NT2/D1 (cell line): ENCODE measurements at regions not wholly inside any gene's neighbourhood (a gene's known extent, or its start where the extent isn't known, plus 50 kb on each side); places are given as distances from the start of the nearest gene placed in this dataset.

ENCODE experiments used
- DNase-seq: peaks from one replicate; pipeline ENCODE4 v3.0.0-alpha.2; 2011; ENCODE audit warnings: low read depth, low spot score
- H3K27me3 ChIP-seq: 2 replicates; pipeline ENCODE4 v1.6.0; 2011; ENCODE audit warnings: mild to moderate bottlenecking; ENCODE audit not compliant: insufficient read length, insufficient read depth
- H3K36me3 ChIP-seq: 2 replicates; pipeline ENCODE4 v1.6.1; 2011; ENCODE audit warnings: mild to moderate bottlenecking, low read length, mixed read lengths; ENCODE audit not compliant: insufficient read depth, insufficient read length
- H3K4me1 ChIP-seq: 2 replicates; pipeline ENCODE4 v1.5.1; 2011; ENCODE audit not compliant: insufficient read depth, insufficient read length
- H3K4me3 ChIP-seq: 2 replicates; pipeline ENCODE4 v1.5.1; 2011; ENCODE audit warnings: low read depth; ENCODE audit not compliant: insufficient read length
- H3K9ac ChIP-seq: 2 replicates; pipeline ENCODE4 v1.6.0; 2011; ENCODE audit warnings: low read depth; ENCODE audit not compliant: insufficient read length
- H3K9me3 ChIP-seq: 2 replicates; pipeline ENCODE4 v1.5.1; 2011; ENCODE audit warnings: mild to moderate bottlenecking, low read length; ENCODE audit not compliant: insufficient read depth
- SUZ12 ChIP-seq: IDR thresholded peaks from 2 replicates; pipeline ENCODE4 v1.6.1; 2011; ENCODE audit not compliant: insufficient read length, insufficient read depth; ENCODE audit errors: extremely low read depth
- YY1 ChIP-seq: IDR thresholded peaks from 2 replicates; pipeline ENCODE4 v1.6.1; 2011; ENCODE audit not compliant: insufficient read length, insufficient read depth
- ZNF274 ChIP-seq: IDR thresholded peaks from 2 replicates; pipeline ENCODE4 v1.6.1; 2011; ENCODE audit warnings: mild to moderate bottlenecking, low read depth, low read length

- no peak for TF ChIP-seq ZNF274
- no peak for TF ChIP-seq YY1
- no peak for TF ChIP-seq SUZ12
- H3K9ac ChIP-seq = no peak overlapping the region
- no peak for DNase-seq
- no peaks in the 10 kb centered on the region for H3K27me3 ChIP-seq
- H3K36me3 ChIP-seq = no peaks in the 10 kb centered on the region
- H3K9me3 ChIP-seq = no peaks in the 10 kb centered on the region
- peaks cover 2% of the 10 kb centered on the region for H3K4me1 ChIP-seq
- no peak overlapping the region for H3K4me3 ChIP-seq
Observed at GRCh38 chr19:30692181-30692811, 320.1 kb downstream of the ZNF536 start.

GRCh38 chr19:30691819-30692166 is 319.6 kb downstream of the ZNF536 start:
- no peaks in the 10 kb centered on the region for H3K36me3 ChIP-seq
- DNase-seq = no peak
- H3K9ac ChIP-seq = peak overlapping the region; percentile 32
- H3K4me3 ChIP-seq = no peak overlapping the region
- peaks cover 2% of the 10 kb centered on the region for H3K4me1 ChIP-seq
- H3K27me3 ChIP-seq = no peaks in the 10 kb centered on the region
- TF ChIP-seq YY1 (no peak), SUZ12 (no peak), ZNF274 (no peak)
- H3K9me3 ChIP-seq = no peaks in the 10 kb centered on the region

DNA sequence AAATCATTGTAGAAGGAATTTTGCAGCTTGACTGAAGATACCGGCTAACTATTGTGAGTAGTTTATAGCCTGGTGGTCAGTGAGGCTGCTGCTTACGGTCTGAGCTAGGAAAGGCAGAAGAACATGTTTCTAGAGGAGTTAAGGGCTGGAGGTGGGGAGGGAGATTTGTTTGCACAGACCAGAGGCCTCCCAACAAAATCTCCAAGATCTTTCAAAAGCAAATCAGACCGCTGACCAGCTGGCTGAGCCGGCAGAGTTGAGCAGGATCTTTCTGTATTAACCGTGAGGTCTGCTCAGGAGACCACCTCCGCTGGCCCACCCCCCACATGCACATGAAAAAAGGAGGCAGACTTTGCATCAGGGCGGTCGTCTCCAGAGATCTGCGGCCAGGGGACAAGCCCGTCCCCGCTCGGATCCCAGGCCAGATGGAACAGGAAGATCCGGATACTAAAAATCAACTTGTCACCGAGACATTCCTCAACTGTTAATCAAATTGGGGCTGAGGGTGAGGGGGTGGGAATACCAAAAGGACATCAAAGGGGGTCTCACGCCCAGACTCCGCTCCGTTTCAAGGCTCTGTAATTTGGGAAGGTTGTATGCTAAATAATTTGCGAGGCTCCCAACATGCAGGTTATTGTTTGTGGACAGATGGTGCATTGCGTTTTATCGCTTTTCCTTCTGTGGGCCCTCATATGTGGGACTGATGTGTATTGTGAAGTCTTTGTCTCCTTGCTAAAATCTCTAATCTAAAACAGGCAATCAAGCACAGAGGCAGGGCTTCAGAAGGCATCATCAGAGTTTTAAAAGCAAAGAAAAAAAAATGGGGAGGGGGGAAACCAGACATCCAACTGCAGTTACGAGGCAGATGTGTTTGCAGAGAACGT is 319.0 kb downstream of the ZNF536 start:
- H3K27me3 ChIP-seq = no peaks in the 10 kb centered on the region
- peak overlapping the region; percentile 32 for H3K9ac ChIP-seq
- DNase-seq = no peak
- H3K4me1 ChIP-seq = peaks cover 7% of the 10 kb centered on the region
- H3K4me3 ChIP-seq = no peak overlapping the region
- no peaks in the 10 kb centered on the region for H3K9me3 ChIP-seq
- H3K36me3 ChIP-seq = no peaks in the 10 kb centered on the region
- TF ChIP-seq ZNF274 = no peak
- no peak for TF ChIP-seq YY1
- TF ChIP-seq SUZ12 = no peak

DNA sequence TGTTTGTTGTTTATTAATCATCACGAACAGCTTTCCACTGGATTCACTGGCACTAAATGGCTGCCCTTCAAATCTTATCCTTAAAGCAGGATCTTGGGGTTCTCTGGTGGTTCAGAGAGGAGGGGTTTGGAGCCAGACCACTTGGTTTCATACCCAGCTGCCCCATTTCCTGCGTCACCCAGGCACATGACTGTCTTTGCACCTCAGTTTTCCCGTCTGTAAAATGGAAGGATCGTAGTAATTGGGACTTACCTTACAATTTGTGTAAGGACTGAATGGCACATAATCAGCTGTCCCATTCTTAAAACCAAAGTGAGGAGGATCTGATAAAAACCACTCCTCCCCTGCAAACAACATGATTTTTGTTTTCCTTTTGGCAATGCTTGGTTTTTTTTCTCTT is 318.3 kb downstream of the ZNF536 start:
- TF ChIP-seq SUZ12 = no peak
- TF ChIP-seq YY1 = no peak
- no peak for TF ChIP-seq ZNF274
- Histone ChIP-seq H3K27me3 (no peaks in the 10 kb centered on the region), H3K4me1 (peaks cover 7% of the 10 kb centered on the region), H3K36me3 (no peaks in the 10 kb centered on the region), H3K9me3 (no peaks in the 10 kb centered on the region), H3K9ac (no peak overlapping the region), H3K4me3 (no peak overlapping the region)
- DNase-seq = no peak

- TF ChIP-seq SUZ12 (no peak), YY1 (no peak), ZNF274 (no peak)
- Histone ChIP-seq H3K36me3 (no peaks in the 10 kb centered on the region), H3K4me3 (no peak overlapping the region), H3K4me1 (peaks cover 7% of the 10 kb centered on the region), H3K27me3 (no peaks in the 10 kb centered on the region), H3K9me3 (no peaks in the 10 kb centered on the region), H3K9ac (no peak overlapping the region)
- no peak for DNase-seq
Observed at GRCh38 chr19:30689474-30689873, 317.3 kb downstream of the ZNF536 start.

- no peaks in the 10 kb centered on the region for H3K27me3 ChIP-seq
- no peaks in the 10 kb centered on the region for H3K9me3 ChIP-seq
- peaks cover 7% of the 10 kb centered on the region for H3K4me1 ChIP-seq
- H3K9ac ChIP-seq = no peak overlapping the region
- no peak for DNase-seq
- H3K4me3 ChIP-seq = no peak overlapping the region
- no peak for TF ChIP-seq SUZ12
- TF ChIP-seq ZNF274 = no peak
- TF ChIP-seq YY1 = no peak
- H3K36me3 ChIP-seq = no peaks in the 10 kb centered on the region
Observed at GRCh38 chr19:30688696-30689095, 316.5 kb downstream of the ZNF536 start.

DNA sequence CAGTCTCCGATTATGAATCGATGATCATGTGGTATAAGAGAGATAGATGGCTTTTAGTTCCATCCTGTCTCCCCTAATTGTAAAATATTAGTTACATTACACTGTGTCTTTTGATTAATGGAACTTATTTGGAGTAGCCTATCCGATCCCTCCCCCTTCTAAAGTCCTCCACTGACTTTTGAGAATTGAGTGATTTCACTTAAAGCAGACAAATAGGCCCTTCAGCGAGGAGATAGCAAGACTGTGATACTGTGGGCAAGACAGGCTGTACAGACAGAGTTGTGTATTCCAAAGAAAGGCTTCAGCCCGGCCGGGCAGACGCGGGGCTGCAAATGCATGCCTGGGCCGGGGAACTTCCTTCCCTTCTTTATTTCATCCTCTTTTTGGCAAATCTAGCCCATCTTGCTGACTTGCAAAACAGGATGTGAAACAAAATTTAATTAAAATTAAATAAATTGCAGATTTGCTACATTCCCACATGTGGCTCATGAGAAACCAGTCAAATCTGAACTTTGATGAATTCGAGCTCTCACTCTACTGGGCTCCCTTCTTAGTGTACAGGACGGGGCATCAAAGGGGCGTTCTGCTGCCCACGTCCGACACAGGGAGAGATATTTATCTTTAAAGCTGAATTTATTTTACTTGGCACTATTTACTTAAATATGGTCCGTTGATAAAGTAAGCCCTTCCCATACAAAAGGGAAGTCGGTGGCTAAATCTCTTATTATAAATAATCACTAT is 314.8 kb downstream of the ZNF536 start:
- H3K36me3 ChIP-seq = no peaks in the 10 kb centered on the region
- no peak overlapping the region for H3K9ac ChIP-seq
- DNase-seq = no peak
- H3K4me1 ChIP-seq = peaks cover 4% of the 10 kb centered on the region
- no peaks in the 10 kb centered on the region for H3K27me3 ChIP-seq
- TF ChIP-seq ZNF274 = no peak
- no peak for TF ChIP-seq SUZ12
- no peak for TF ChIP-seq YY1
- H3K4me3 ChIP-seq = no peak overlapping the region
- H3K9me3 ChIP-seq = no peaks in the 10 kb centered on the region
